Vagina (tissue), 2 donors: ENCODE measurements at regions not wholly inside any gene's neighbourhood (a gene's known extent, or its start where the extent isn't known, plus 50 kb on each side); places are given as distances from the start of the nearest gene placed in this dataset.

Source experiments
- DNase-seq, 2 donors: peaks; one replicate each; pipeline ENCODE4 v3.0.0-alpha.2; 2017; ENCODE audit errors: extremely low spot score in 2 of 2
- H3K27ac ChIP-seq: fragments of 200-600 bp; sonication (generic); one replicate; pipeline ENCODE4 v1.5.1; 2019
- H3K27me3 ChIP-seq: fragments of 200-600 bp; sonication (generic); one replicate; pipeline ENCODE4 v1.5.1; 2019
- H3K36me3 ChIP-seq, 2 donors: fragments of 200-600 bp; sonication (generic); one replicate each; pipeline ENCODE4 v1.5.1; 2017 to 2019
- H3K4me1 ChIP-seq: fragments of 200-600 bp; sonication (generic); one replicate; pipeline ENCODE4 v1.5.1; 2019
- H3K4me3 ChIP-seq, 2 donors: fragments of 200-600 bp; sonication (generic); 1 replicate in 1 of 2; 2 replicates in 1 of 2; pipeline ENCODE4 v1.5.1; 2016 to 2019
- H3K9me3 ChIP-seq: fragments of 200-600 bp; sonication (generic); one replicate; pipeline ENCODE4 v1.5.1; 2019
- POLR2A ChIP-seq, 2 donors: fragments of 450-650 bp; IDR thresholded peaks; one replicate each; pipeline ENCODE4 v1.6.1; 2017; ENCODE audit warnings: antibody characterized with exemption in 2 of 2, mild to moderate bottlenecking in 2 of 2, moderate library complexity in 2 of 2
- POLR2AphosphoS5 ChIP-seq, 2 donors: sonication (generic); formaldehyde crosslinking; IDR thresholded peaks; one replicate each; pipeline ENCODE4 v1.9.0; 2017; ENCODE audit warnings: antibody characterized with exemption in 2 of 2, mild to moderate bottlenecking in 2 of 2, low read depth in 1 of 2; ENCODE audit not compliant: insufficient read depth in 1 of 2
- intact Hi-C: fragments of 100-400 bp; cut with DNase I; formaldehyde crosslinking; loops from one replicate; pipeline ENCODE4 v1.15.1; 2023
- TF ChIP-seq, protein P1 (sequence below), 3 experiments: fragments of 450-650 bp in 2 of 3; fragments of 200-600 bp in 1 of 3; sonication (generic) in 1 of 3; IDR thresholded peaks; one replicate each; pipeline ENCODE4 v1.5.1; 2017 to 2019; ENCODE audit warnings: antibody characterized with exemption in 3 of 3, mild to moderate bottlenecking in 2 of 3, moderate library complexity in 2 of 3

DNA sequence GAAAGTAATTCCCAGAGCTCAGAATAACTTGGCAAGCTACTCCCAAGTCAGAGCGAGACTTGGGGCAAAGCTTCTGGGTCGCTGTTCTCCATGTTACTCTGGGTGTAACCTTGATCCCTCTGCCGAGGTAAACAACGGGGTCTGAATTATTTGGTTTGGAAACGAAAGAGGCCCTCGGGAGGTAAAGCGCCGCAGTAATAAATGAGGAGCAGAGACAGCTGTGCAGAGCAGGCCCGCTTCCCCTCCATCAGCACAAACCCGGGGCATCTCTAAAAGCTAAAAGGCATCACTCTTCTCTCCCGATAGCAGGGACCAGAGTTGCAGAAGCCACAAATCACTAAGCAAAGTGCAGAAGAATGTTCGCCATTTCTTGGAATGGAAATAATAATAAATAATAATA lies 561.5 kb downstream of the BCOR start:
- Histone ChIP-seq H3K27me3 (no peaks in the 10 kb centered on the region), H3K27ac (no peak overlapping the region), H3K36me3 (no peaks in the 10 kb centered on the region), H3K4me1 (no peaks in the 10 kb centered on the region), H3K9me3 (no peaks in the 10 kb centered on the region), H3K4me3 (no peak overlapping the region)
- intact Hi-C loops: no loop called here
- no peak for DNase-seq
- TF ChIP-seq, protein P1, sequence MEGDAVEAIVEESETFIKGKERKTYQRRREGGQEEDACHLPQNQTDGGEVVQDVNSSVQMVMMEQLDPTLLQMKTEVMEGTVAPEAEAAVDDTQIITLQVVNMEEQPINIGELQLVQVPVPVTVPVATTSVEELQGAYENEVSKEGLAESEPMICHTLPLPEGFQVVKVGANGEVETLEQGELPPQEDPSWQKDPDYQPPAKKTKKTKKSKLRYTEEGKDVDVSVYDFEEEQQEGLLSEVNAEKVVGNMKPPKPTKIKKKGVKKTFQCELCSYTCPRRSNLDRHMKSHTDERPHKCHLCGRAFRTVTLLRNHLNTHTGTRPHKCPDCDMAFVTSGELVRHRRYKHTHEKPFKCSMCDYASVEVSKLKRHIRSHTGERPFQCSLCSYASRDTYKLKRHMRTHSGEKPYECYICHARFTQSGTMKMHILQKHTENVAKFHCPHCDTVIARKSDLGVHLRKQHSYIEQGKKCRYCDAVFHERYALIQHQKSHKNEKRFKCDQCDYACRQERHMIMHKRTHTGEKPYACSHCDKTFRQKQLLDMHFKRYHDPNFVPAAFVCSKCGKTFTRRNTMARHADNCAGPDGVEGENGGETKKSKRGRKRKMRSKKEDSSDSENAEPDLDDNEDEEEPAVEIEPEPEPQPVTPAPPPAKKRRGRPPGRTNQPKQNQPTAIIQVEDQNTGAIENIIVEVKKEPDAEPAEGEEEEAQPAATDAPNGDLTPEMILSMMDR (IDR thresholded peaks at IDR 0.05): no peak
- TF ChIP-seq POLR2A (IDR thresholded peaks at IDR 0.05): no peak
- no peak for TF ChIP-seq POLR2AphosphoS5 (IDR thresholded peaks at IDR 0.05; ENCODE audit: insufficient read depth in 1 of 2, low read depth in 1 of 2)

DNA sequence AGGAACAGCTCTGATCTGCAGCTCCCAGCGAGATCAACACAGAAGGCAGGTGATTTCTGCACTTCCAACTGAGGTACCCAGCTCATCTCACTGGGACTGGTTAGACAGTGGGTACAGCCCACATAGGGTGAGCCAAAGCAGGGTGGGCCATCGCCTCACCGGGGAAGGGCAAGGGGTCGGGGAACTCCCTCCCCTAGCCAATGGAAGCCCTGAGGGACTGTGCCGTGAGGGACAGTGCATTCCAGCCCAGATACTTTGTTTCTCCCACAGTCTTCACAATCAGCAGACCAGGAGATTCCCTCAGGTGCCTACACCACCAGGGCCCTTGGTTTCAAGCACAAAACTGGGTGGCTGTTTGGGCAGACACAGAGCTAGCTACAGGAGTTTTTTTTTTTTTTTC lies 555.9 kb downstream of the BCOR start:
- H3K4me1 ChIP-seq: no peaks in the 10 kb centered on the region
- H3K9me3 ChIP-seq: no peaks in the 10 kb centered on the region
- no peaks in the 10 kb centered on the region for H3K36me3 ChIP-seq
- no peak for DNase-seq
- no peak overlapping the region for H3K4me3 ChIP-seq
- no peak overlapping the region for H3K27ac ChIP-seq
- TF ChIP-seq, protein P1 (IDR thresholded peaks at IDR 0.05): no peak
- TF ChIP-seq POLR2AphosphoS5 (IDR thresholded peaks at IDR 0.05; ENCODE audit: insufficient read depth in 1 of 2, low read depth in 1 of 2) (no peak), POLR2A (IDR thresholded peaks at IDR 0.05) (no peak)
- intact Hi-C loops: no loop called here
- H3K27me3 ChIP-seq: no peaks in the 10 kb centered on the region

DNA sequence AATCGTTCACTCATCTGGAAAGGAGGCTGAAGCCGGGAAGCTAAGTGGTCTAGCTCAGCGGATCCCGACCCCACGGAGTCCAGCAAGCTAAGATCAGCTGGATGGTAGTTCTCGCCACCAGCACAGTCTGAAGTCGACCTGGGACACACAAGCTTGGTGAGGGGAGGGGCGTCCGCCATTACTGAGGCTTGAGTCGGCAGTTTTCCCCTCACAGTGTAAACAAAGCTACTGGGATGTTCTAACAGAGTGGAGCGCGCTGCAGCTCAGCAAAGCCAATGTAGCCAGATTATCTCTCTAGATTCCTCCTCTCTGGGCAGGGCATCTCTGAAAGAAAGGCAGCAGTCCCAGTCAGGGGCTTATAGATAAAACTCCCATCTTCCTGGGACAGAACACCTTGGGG lies 555.4 kb downstream of the BCOR start:
- no peaks in the 10 kb centered on the region for H3K27me3 ChIP-seq
- H3K4me3 ChIP-seq: no peak overlapping the region
- no peak for TF ChIP-seq POLR2AphosphoS5 (IDR thresholded peaks at IDR 0.05; ENCODE audit: insufficient read depth in 1 of 2, low read depth in 1 of 2)
- TF ChIP-seq, protein P1 (IDR thresholded peaks at IDR 0.05): no peak
- no peaks in the 10 kb centered on the region for H3K36me3 ChIP-seq
- H3K27ac ChIP-seq: no peak overlapping the region
- intact Hi-C loops: no loop called here
- no peaks in the 10 kb centered on the region for H3K4me1 ChIP-seq
- no peak for DNase-seq
- H3K9me3 ChIP-seq: no peaks in the 10 kb centered on the region

DNA sequence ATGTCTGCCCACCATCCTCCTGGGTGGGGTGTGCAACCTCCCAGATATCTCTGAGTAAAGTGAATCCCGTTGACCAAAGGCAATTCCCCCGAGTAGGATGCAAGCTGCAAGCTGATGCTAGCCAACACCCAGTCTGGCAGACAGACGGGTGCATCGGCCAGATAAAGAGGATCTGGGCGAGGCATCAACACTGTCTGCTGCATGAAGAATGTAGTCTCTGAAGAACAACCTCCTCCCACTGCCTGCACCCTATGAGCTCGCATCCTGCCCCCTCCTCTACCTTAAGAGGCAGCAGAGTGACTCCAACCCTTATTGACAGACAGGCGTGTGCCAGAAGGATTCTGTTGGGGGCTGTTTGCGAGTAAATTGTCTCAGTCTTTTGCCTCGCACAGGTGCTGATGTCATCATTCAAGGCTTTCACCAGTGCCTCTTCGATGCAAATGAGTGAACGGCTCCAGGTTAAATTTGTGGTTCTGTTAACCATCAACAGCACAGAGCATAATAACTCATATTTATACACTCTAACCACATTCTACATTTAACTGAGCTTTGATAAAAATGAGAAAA lies 546.9 kb downstream of the BCOR start:
- H3K27me3 ChIP-seq: no peaks in the 10 kb centered on the region
- no peak overlapping the region for H3K27ac ChIP-seq
- DNase-seq: no peak
- intact Hi-C loops: no loop called here
- no peaks in the 10 kb centered on the region for H3K9me3 ChIP-seq
- no peaks in the 10 kb centered on the region for H3K4me1 ChIP-seq
- H3K36me3 ChIP-seq: no peaks in the 10 kb centered on the region
- TF ChIP-seq POLR2AphosphoS5 (IDR thresholded peaks at IDR 0.05; ENCODE audit: insufficient read depth in 1 of 2, low read depth in 1 of 2) (no peak), POLR2A (IDR thresholded peaks at IDR 0.05) (no peak)
- TF ChIP-seq, protein P1 (IDR thresholded peaks at IDR 0.05): no peak
- H3K4me3 ChIP-seq: no peak overlapping the region

- Histone ChIP-seq H3K36me3 (no peaks in the 10 kb centered on the region), H3K27ac (no peak overlapping the region), H3K27me3 (no peaks in the 10 kb centered on the region), H3K4me3 (no peak overlapping the region), H3K9me3 (no peaks in the 10 kb centered on the region), H3K4me1 (no peaks in the 10 kb centered on the region)
- intact Hi-C loops: no loop called here
- TF ChIP-seq POLR2AphosphoS5 (IDR thresholded peaks at IDR 0.05; ENCODE audit: insufficient read depth in 1 of 2, low read depth in 1 of 2) (no peak), POLR2A (IDR thresholded peaks at IDR 0.05) (no peak)
- TF ChIP-seq, protein P1 (IDR thresholded peaks at IDR 0.05): no peak
- no peak for DNase-seq
Observed at GRCh38 chrX:39551762-39552161, 546.0 kb downstream of the BCOR start.
